ENCODE measurements at regions not wholly inside any gene's neighbourhood (a gene's known extent, or its start where the extent isn't known, plus 50 kb on each side); places are given as distances from the start of the nearest gene placed in this dataset.

DNA sequence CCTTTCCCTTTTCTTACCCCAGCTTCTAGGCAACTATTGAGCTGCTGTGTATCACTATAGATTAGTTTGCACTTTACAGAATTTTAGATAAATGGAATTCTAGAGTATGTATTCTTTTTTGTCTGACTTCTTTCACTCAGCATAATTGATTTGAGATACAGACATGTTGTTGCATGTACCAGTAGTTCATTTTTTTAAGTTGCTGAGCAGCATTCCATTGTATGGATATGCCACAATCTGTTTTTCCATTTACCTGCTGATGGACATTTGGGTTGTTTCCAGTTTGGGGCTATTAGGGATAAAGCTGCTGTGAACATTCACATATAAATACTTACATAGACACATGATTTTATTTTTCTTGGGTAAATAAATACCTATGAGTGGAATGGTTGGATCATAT lies 135.7 kb downstream of the IGF1 start:
- H4K91ac ChIP-seq (ENCODE audit: insufficient read length, low read depth, low read length), result no peak overlapping the region
- no peak overlapping the region for H3K18ac ChIP-seq (ENCODE audit: insufficient read length, low read depth, low read length)
- no peak overlapping the region for H3K27ac Mint-ChIP-seq
- no peak for DNase-seq
- H3K79me2 ChIP-seq (ENCODE audit: insufficient read depth, low read length), result no peaks in the 10 kb centered on the region
- H2BK20ac ChIP-seq (ENCODE audit: low read depth, low read length, poor library complexity, severe bottlenecking), result no peak overlapping the region
- no peak overlapping the region for H4K8ac ChIP-seq (replicated peaks; ENCODE audit: insufficient read length, low read depth, low read length)
- no peak overlapping the region for H2BK120ac ChIP-seq (ENCODE audit: low read depth, low read length, poor library complexity, severe bottlenecking)
- no peaks in the 10 kb centered on the region for H3K27me3 Mint-ChIP-seq (ENCODE audit: low read depth)
- H3K4ac ChIP-seq (ENCODE audit: low read depth, low read length), result no peak overlapping the region
- no peak overlapping the region for H3K27ac ChIP-seq (ENCODE audit: insufficient read length, low read depth, low read length)
- TF ChIP-seq, protein P1, sequence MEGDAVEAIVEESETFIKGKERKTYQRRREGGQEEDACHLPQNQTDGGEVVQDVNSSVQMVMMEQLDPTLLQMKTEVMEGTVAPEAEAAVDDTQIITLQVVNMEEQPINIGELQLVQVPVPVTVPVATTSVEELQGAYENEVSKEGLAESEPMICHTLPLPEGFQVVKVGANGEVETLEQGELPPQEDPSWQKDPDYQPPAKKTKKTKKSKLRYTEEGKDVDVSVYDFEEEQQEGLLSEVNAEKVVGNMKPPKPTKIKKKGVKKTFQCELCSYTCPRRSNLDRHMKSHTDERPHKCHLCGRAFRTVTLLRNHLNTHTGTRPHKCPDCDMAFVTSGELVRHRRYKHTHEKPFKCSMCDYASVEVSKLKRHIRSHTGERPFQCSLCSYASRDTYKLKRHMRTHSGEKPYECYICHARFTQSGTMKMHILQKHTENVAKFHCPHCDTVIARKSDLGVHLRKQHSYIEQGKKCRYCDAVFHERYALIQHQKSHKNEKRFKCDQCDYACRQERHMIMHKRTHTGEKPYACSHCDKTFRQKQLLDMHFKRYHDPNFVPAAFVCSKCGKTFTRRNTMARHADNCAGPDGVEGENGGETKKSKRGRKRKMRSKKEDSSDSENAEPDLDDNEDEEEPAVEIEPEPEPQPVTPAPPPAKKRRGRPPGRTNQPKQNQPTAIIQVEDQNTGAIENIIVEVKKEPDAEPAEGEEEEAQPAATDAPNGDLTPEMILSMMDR (conservative IDR thresholded peaks at IDR 0.05), result no peak
- H3K14ac ChIP-seq (ENCODE audit: insufficient read depth, low read length), result no peak overlapping the region
- no peak overlapping the region for H3K4me2 ChIP-seq (ENCODE audit: insufficient read depth, insufficient read length, low read length)
- no peaks in the 10 kb centered on the region for H3K79me1 ChIP-seq (ENCODE audit: insufficient read depth, low read depth, low read length, poor library complexity, severe bottlenecking)
- H2BK5ac ChIP-seq (ENCODE audit: insufficient read length, low read length), result no peak overlapping the region
- no peak overlapping the region for H2BK15ac ChIP-seq (ENCODE audit: low read depth, low read length)
- H3K4me1 ChIP-seq (ENCODE audit: insufficient read depth, low read length), result no peaks in the 10 kb centered on the region
- no peak overlapping the region for H2AFZ ChIP-seq (ENCODE audit: low read length)
- no peak overlapping the region for H3K4me3 Mint-ChIP-seq
- H4K20me1 ChIP-seq (ENCODE audit: control insufficient read depth, insufficient read depth, insufficient read length), result no peaks in the 10 kb centered on the region
- H3K9ac ChIP-seq (ENCODE audit: extremely low read depth, insufficient read length, low read length), result no peak overlapping the region
- H3K23ac ChIP-seq (ENCODE audit: insufficient read length, low read depth, low read length), result no peak overlapping the region
- H3K27me3 ChIP-seq (ENCODE audit: insufficient read depth, low read length), result no peaks in the 10 kb centered on the region; the same call in 1 of the 2 replicates
- H3T11ph ChIP-seq (ENCODE audit: low read length), result no peak overlapping the region
- H3K9me3 ChIP-seq (ENCODE audit: control insufficient read depth, low read depth, low read length), result no peaks in the 10 kb centered on the region
- H3K56ac ChIP-seq (ENCODE audit: insufficient read length, low read depth, low read length), result no peak overlapping the region
- H3K23me2 ChIP-seq (ENCODE audit: insufficient read length, low read depth, low read length, poor library complexity, severe bottlenecking), result no peaks in the 10 kb centered on the region
- 0 out of 4 replicates have a peak, but pooled peaks cover 4 to 5% of the 10 kb centered on the region in 2 experiments for H3K4me1 Mint-ChIP-seq
- H3K9me3 Mint-ChIP-seq, result peaks cover 4 to 8% of the 10 kb centered on the region in 2 experiments; a peak in 3 of 5 replicates
- no peak overlapping the region for H2BK12ac ChIP-seq (ENCODE audit: insufficient read length, low read depth, low read length)
- H3K36me3 Mint-ChIP-seq (ENCODE audit: insufficient read depth in 1 of 3, low read depth in 3 of 3), result no peaks in the 10 kb centered on the region; a peak in 1 of 7 replicates
- H4K5ac ChIP-seq (ENCODE audit: insufficient read length, low read depth, low read length), result no peak overlapping the region
- H2AK5ac ChIP-seq (ENCODE audit: insufficient read length, low read length), result no peak overlapping the region

All from H9 (cell line).